ENCODE measurements at regions not wholly inside any gene's neighbourhood (a gene's known extent, or its start where the extent isn't known, plus 50 kb on each side); places are given as distances from the start of the nearest gene placed in this dataset.
A peak's percentile ranks its signal among the peaks of the same experiment; 100 is the strongest.
"Not testable (repeated sequence)": the region's sequence is repeated elsewhere in the genome, so short reads cannot be mapped to it uniquely, and the experiment has no call there.

- no peak for DNase-seq (ENCODE audit: low spot score)
- in situ Hi-C loops (cut with HindIII; ENCODE audit: low sequenced_read_pairs), result no loop called here
Measured at GRCh38 chrX:145881175-145881995, 63.8 kb downstream of the SLITRK2 start.

GRCh38 chrX:145886469-145886868, 68.8 kb downstream of the SLITRK2 start:
- no peak for DNase-seq (ENCODE audit: low spot score)
- in situ Hi-C loops (cut with HindIII; ENCODE audit: low sequenced_read_pairs), result no loop called here

GRCh38 chrX:145910017-145910416, 92.4 kb downstream of the SLITRK2 start:
- in situ Hi-C loops (cut with HindIII; ENCODE audit: low sequenced_read_pairs), result no loop called here
- DNase-seq (ENCODE audit: low spot score), result no peak

GRCh38 chrX:145919400-145919799, 101.8 kb downstream of the SLITRK2 start:
- in situ Hi-C loops (cut with HindIII; ENCODE audit: low sequenced_read_pairs), result no loop called here
- DNase-seq (ENCODE audit: low spot score), result no peak

- no peak for DNase-seq (ENCODE audit: low spot score)
- in situ Hi-C loops (cut with HindIII; ENCODE audit: low sequenced_read_pairs), result no loop called here
Measured at GRCh38 chrX:145923376-145923775, 105.7 kb downstream of the SLITRK2 start.

GRCh38 chrX:145936769-145937168, 119.1 kb downstream of the SLITRK2 start:
- in situ Hi-C loops (cut with HindIII; ENCODE audit: low sequenced_read_pairs), result no loop called here
- no peak for DNase-seq (ENCODE audit: low spot score)

GRCh38 chrX:145949056-145949455, 131.4 kb downstream of the SLITRK2 start:
- no peak for DNase-seq (ENCODE audit: low spot score)
- in situ Hi-C loops (cut with HindIII; ENCODE audit: low sequenced_read_pairs), result no loop called here

- DNase-seq (ENCODE audit: low spot score), result no peak
- in situ Hi-C loops (cut with HindIII; ENCODE audit: low sequenced_read_pairs), result no loop called here
Measured at GRCh38 chrX:145953628-145954027, 136.0 kb downstream of the SLITRK2 start.

- in situ Hi-C loops (cut with HindIII; ENCODE audit: low sequenced_read_pairs), result no loop called here
- DNase-seq (ENCODE audit: low spot score), result no peak
Measured at GRCh38 chrX:145990051-145990450, 172.4 kb downstream of the SLITRK2 start.

- in situ Hi-C loops (cut with HindIII; ENCODE audit: low sequenced_read_pairs), result no loop called here
- DNase-seq (ENCODE audit: low spot score), result no peak
Measured at GRCh38 chrX:146006637-146007036, 189.0 kb downstream of the SLITRK2 start.

GRCh38 chrX:146036000-146036399, 218.4 kb downstream of the SLITRK2 start:
- DNase-seq (ENCODE audit: low spot score), result no peak
- in situ Hi-C loops (cut with HindIII; ENCODE audit: low sequenced_read_pairs), result no loop called here

- no peak for DNase-seq (ENCODE audit: low spot score)
- in situ Hi-C loops (cut with HindIII; ENCODE audit: low sequenced_read_pairs), result no loop called here
Measured at GRCh38 chrX:146041741-146042140, 224.1 kb downstream of the SLITRK2 start.

GRCh38 chrX:146046011-146046715, 228.5 kb downstream of the SLITRK2 start:
- in situ Hi-C loops (cut with HindIII; ENCODE audit: low sequenced_read_pairs); DNase-seq (ENCODE audit: low spot score): not testable (repeated sequence)

GRCh38 chrX:146049568-146049967, 231.9 kb downstream of the SLITRK2 start:
- in situ Hi-C loops (cut with HindIII; ENCODE audit: low sequenced_read_pairs), result not testable (repeated sequence)

GRCh38 chrX:146054311-146054710, 236.7 kb downstream of the SLITRK2 start:
- in situ Hi-C loops (cut with HindIII; ENCODE audit: low sequenced_read_pairs), result no loop called here

More at GRCh38 chrX:146049568-146049967, 231.9 kb downstream of the SLITRK2 start:
- DNase-seq (ENCODE audit: low spot score), result not testable (repeated sequence)

GRCh38 chrX:146055733-146056132, 238.1 kb downstream of the SLITRK2 start:
- in situ Hi-C loops (cut with HindIII; ENCODE audit: low sequenced_read_pairs), result no loop called here
- peak; percentile 21 for DNase-seq (ENCODE audit: low spot score)

More at GRCh38 chrX:146054311-146054710, 236.7 kb downstream of the SLITRK2 start:
- DNase-seq (ENCODE audit: low spot score), result peak; percentile 85

- peak; percentile 3 for DNase-seq (ENCODE audit: low spot score)
- in situ Hi-C loops (cut with HindIII; ENCODE audit: low sequenced_read_pairs), result no loop called here
Measured at GRCh38 chrX:146056511-146057081, 239.0 kb downstream of the SLITRK2 start.

GRCh38 chrX:146064156-146064555, 246.5 kb downstream of the SLITRK2 start:
- in situ Hi-C loops (cut with HindIII; ENCODE audit: low sequenced_read_pairs), result no loop called here

GRCh38 chrX:146090732-146091131, 273.1 kb downstream of the SLITRK2 start:
- DNase-seq (ENCODE audit: low spot score), result no peak
- in situ Hi-C loops (cut with HindIII; ENCODE audit: low sequenced_read_pairs), result no loop called here

More at GRCh38 chrX:146064156-146064555, 246.5 kb downstream of the SLITRK2 start:
- no peak for DNase-seq (ENCODE audit: low spot score)

GRCh38 chrX:146109362-146109761, 291.7 kb downstream of the SLITRK2 start:
- in situ Hi-C loops (cut with HindIII; ENCODE audit: low sequenced_read_pairs), result no loop called here
- no peak for DNase-seq (ENCODE audit: low spot score)
